ENCODE measurements at regions not wholly inside any gene's neighbourhood (a gene's known extent, or its start where the extent isn't known, plus 50 kb on each side); places are given as distances from the start of the nearest gene placed in this dataset.

GRCh38 chr9:96085491-96086143, 210.1 kb downstream of the ERCC6L2 start:
- TF ChIP-seq CTCF (conservative IDR thresholded peaks at IDR 0.05; ENCODE audit: low read depth in 2 of 2): no peak
- no peak for TF ChIP-seq EZH2phosphoT487 (IDR thresholded peaks at IDR 0.05; ENCODE audit: unreplicated experiment)
- TF ChIP-seq REST (IDR thresholded peaks at IDR 0.05; ENCODE audit: unreplicated experiment): no peak
- no peak for TF ChIP-seq EZH2 (IDR thresholded peaks at IDR 0.05; ENCODE audit: low read depth, unreplicated experiment)
- no peak for TF ChIP-seq POLR2AphosphoS5 (IDR thresholded peaks at IDR 0.05; ENCODE audit: low read depth)
- TF ChIP-seq JUNB (IDR thresholded peaks at IDR 0.05; ENCODE audit: unreplicated experiment): no peak
- TF ChIP-seq ETS1 (IDR thresholded peaks at IDR 0.05): no peak
- no peak for TF ChIP-seq NANOG (IDR thresholded peaks at IDR 0.05; ENCODE audit: borderline replicate concordance)
- TF ChIP-seq CREB1 (CRISPR knock-in tag; IDR thresholded peaks at IDR 0.05; ENCODE audit: low read depth): no peak
- no peak for TF ChIP-seq ZNF114 (CRISPR knock-in tag; IDR thresholded peaks at IDR 0.05)
- no peak for TF ChIP-seq ZNF331 (CRISPR knock-in tag; IDR thresholded peaks at IDR 0.05; ENCODE audit: low read depth)
- TF ChIP-seq STAT1 (IDR thresholded peaks at IDR 0.05; ENCODE audit: unreplicated experiment): no peak
